ENCODE measurements at regions not wholly inside any gene's neighbourhood (a gene's known extent, or its start where the extent isn't known, plus 50 kb on each side); places are given as distances from the start of the nearest gene placed in this dataset.

GRCh38 chr4:43782391-43782790, 666.2 kb downstream of the KCTD8 start:
- no peak for DNase-seq (ENCODE audit: low spot score)

GRCh38 chr4:43816116-43816515, 632.5 kb downstream of the KCTD8 start:
- no peak for DNase-seq (ENCODE audit: low spot score)

DNA sequence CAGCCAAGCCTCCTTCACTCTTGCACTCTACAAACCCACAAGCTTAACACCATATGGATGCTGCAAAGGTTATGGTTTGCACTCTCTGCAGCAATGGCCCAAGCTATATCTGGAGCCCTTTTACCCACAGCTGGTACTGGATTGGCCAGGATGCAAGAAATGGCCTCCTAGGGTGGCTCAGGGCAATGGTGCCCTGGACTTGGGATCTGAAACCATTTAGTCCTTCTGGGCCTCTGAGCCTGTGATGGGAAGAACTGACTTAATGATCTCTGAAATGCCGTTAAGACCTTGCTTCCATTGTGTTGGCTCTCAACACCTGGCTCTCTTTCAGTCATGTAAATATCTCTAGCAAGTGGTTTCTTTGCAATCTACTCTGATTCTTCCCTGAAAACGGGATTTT, 626.0 kb downstream of the KCTD8 start:
- no peak for DNase-seq (ENCODE audit: low spot score)

GRCh38 chr4:43835869-43836268, 612.7 kb downstream of the KCTD8 start:
- DNase-seq (ENCODE audit: low spot score), result no peak

- peak; percentile 52 for DNase-seq (ENCODE audit: low spot score)
Measured at GRCh38 chr4:43837171-43837570, 611.4 kb downstream of the KCTD8 start.

DNA sequence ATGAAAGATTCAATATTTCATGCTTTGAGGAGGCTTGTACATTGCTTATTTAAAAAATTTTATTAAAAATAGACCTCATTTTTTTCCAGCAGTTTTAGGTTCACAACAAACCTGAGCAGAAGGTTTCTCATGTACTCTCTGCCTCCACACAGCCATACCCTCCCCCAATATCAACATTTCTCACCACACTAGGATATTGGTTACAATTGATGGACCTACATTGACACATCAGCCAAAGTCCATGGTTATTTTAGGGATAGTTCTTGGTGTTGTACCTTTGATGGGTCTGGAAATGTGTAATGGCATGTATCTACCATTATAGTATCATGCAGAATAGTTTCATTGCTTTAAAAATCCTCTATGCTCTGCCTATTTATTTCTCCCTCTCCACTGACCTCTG, 611.0 kb downstream of the KCTD8 start:
- DNase-seq (ENCODE audit: low spot score), result no peak

DNA sequence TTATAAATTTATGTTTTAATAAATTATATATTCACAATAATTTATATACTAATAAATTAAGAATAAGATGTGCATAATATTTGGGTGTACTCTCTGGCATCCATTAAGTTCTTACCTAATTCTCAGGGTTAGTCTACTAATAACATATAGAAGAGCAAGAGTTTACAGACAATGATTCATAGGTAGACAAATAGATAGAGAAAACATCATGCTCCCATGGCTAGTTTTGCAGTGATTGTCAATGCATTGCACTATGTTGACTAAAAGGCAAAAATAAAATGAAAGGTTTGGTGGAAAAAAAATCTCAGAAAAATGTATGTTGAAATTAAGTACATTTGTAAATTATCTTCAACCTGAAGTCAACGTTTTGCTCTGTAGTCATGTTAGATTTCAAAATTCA, 606.0 kb downstream of the KCTD8 start:
- DNase-seq (ENCODE audit: low spot score), result no peak

DNA sequence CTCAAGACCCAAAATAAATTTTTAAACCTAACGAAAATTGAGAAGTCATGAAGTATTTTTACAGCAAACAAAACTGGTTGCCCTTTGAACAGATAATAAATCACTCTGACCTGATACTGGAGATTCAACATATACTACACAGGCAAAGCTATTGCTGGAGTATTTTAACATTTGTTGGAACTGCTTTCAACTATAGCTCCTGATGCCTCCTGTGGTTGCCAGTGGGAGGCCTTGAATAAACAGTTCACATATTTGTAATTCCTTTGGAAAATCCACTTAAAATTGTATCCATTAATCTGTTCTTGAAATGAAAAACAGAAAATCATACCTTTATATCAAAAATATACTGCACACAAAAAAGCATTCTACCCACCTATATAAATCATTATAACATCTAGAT, 605.1 kb downstream of the KCTD8 start:
- DNase-seq (ENCODE audit: low spot score), result peak; percentile 2

- DNase-seq (ENCODE audit: low spot score), result no peak
Measured at GRCh38 chr4:43846111-43846587, 602.5 kb downstream of the KCTD8 start.

GRCh38 chr4:43853565-43854264, 594.9 kb downstream of the KCTD8 start:
- DNase-seq (ENCODE audit: low spot score), result no peak

DNA sequence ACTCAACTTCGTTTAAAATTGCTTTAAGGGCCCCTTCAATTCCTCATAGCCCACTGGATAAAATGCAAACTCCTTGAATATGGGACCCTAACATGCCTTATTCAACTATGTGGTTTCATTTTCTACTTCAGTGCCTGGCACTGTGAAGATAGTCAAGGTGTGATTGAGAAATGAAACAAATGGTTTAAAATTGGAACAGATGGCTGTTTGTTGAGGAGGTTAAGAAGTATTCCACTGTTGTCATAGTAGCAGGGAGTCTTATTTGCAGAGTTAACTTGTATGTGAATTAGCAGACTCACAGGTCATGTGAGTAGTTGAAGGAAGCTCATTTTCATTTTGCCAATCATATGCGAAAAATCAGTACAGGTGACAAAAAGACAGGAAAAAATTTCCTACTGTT, 593.3 kb downstream of the KCTD8 start:
- DNase-seq (ENCODE audit: low spot score), result no peak

DNA sequence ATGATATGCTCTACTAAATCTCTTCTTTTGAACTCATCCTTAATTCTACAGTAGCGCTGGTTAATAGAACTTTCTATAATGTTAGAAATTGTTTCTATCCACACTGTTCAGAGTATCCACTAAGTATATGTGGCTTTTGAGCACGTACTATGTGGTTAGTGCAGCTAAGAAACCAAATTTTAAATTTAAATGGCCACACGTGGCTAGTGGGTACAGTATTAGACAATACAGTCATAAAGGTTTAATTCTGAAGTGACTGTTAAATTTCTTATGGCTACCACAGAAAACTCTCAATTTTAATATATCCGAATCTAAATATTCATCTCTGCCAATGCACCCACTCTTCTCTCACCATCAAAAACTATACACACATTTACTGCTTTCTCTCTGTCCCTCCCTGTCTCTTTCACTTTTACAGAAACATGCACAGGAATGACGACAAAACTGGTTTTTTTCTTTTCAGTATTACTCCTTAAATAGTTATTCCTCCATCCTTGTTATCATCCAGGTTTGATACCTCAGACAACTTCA, 583.9 kb downstream of the KCTD8 start:
- DNase-seq (ENCODE audit: low spot score), result no peak

DNA sequence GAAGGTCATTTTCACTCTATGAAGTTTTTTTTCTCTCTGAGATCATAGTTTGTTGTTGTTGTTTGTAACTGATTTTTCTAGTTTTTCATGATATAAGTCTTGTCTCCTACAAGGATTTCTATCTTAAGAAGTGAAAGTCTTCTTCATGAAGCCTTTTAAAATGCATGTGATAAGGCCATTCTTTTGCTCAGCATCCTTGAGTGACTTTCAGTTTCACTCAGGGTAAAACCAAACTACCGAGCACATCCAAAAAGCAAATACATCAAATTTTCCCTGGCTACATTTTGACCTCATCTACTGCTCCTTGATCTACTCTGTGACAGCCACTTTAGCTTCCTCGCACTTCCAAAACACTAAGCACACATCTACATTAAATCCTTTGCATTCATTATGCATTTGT, 580.7 kb downstream of the KCTD8 start:
- DNase-seq (ENCODE audit: low spot score), result no peak

- DNase-seq (ENCODE audit: low spot score), result no peak
Measured at GRCh38 chr4:43875655-43876054, 573.0 kb downstream of the KCTD8 start.

- DNase-seq (ENCODE audit: low spot score), result no peak
Measured at GRCh38 chr4:43882470-43882869, 566.1 kb downstream of the KCTD8 start.

DNA sequence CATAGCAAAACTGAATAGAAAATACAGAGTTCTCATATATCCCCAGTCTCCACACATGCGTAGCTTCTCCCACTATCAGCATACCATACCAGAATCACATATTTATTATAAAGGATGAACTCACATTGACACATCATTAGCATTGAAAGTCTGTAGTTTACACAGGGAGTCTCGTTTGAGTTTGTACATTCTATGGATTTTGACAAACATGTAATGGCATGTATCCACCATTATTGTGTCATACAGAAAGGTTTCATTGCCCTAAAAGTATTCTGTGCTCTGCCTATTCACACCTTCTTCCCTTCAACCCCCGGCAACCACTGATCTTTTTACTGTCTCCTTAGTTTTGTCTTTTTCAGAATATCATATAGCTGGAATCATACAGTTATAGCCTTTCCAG, 562.4 kb downstream of the KCTD8 start:
- DNase-seq (ENCODE audit: low spot score), result no peak

DNA sequence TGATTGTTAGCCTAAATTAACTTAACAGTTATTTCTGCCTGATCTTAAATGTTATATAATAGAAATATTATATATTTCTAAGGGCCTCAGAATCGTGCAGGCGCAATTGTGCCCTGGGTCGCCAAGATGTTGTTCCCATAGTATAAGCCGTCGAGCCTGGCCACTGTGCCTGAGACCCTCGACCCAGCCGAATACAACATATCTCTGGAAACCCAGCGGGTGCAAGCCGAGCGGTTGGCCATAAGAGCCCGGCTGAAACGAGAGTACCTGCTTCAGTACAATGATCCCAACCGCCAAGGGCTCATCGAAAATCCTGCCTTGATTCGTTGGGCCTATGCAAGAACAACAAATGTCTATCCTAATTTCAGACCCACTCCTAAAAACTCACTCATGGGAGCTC, 549.8 kb downstream of the KCTD8 start:
- DNase-seq (ENCODE audit: low spot score), result no peak

DNA sequence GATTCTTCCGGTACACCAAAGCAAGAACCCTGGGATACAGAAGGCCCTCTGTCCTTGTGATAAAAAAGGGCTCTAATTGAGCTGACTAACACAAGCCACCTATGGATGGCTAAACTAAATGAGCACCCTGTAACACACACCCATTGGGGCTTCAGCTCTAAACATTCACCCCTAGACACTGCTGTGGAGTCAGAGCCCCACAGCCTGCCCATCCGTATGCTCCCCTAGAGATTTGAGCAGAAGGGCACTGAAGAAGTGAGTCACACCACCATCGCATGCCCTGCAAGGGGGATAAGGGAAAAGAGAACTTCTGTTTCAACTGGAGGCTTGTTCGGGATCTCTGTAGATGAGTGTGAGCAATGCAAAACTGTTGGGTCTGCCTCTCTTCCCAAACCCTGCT, 545.2 kb downstream of the KCTD8 start:
- DNase-seq (ENCODE audit: low spot score), result no peak

DNA sequence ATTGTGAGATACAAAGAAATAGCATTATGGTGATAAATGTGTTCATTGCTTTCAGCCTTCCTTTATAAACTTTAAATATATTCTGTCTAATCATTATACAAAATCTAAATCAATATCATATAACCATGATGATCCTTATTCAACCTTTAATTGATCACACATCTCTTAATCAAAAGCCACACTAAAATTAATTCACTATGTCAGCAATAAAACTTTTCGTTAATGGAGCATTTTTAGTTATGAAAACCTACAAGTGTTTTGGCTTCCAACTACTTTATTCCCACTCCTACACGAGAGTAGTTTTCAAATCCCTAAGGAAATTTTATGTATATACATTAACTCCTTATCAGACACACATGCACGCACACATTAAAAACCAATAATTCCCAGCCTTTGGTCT, 530.2 kb downstream of the KCTD8 start:
- no peak for DNase-seq (ENCODE audit: low spot score)

GRCh38 chr4:43932448-43932847, 516.2 kb downstream of the KCTD8 start:
- no peak for DNase-seq (ENCODE audit: low spot score)

DNA sequence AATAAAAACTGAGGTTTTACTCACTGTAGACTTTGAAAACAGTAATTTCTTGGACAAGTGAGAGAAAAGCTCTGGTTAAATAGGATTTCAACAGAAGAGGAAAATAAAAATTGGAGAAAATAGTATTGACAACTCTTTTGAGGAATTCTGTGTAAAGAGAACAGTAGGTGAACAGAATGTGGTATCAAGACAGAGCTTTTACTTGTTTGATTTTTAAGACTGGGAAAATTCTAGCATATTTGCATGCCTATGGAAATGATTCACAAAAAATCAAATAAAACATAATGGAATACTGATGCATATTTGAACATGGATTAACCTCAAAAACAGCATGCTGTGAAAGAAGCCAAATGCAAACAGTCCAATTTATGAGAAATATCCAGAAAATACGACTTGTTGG, 504.6 kb downstream of the KCTD8 start:
- DNase-seq (ENCODE audit: low spot score), result no peak

DNA sequence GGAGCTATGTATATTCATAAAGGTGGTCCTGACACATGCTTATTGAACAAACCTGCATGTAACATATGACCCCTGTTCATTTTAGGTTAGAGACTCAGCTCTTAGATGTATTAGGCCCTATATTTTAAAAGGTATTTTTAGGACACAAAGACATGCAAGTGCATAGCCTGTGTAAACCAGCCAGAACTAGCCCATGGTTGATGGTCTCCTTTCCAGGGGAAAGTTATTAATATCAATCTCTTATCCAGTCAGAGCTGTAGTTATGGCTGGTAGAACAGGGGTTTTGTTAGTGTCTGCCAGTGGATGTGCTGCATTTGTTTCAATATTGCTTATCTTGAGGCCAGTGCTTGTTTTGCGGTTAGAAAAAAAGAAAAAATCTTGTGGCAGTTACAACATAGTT, 488.6 kb downstream of the KCTD8 start:
- no peak for DNase-seq (ENCODE audit: low spot score)

DNA sequence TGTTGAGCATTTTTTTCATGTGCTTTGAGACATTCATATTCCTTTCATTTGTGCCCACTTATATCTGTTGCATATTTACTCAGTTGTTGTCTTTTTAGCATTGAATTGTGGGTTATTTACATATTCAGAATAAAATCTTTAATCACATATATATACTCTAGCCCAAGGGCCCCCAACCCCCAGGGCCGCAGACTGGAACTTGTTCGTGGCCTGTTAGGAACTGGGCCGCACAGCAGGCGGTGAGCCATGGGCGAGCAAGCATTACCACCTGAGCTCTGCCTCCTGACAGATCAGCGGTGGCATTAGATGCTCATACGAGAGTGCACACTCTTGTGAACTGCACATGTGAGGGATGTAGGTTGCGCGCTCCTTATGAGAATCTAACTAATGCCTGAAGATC, 480.6 kb downstream of the KCTD8 start:
- no peak for DNase-seq (ENCODE audit: low spot score)

DNA sequence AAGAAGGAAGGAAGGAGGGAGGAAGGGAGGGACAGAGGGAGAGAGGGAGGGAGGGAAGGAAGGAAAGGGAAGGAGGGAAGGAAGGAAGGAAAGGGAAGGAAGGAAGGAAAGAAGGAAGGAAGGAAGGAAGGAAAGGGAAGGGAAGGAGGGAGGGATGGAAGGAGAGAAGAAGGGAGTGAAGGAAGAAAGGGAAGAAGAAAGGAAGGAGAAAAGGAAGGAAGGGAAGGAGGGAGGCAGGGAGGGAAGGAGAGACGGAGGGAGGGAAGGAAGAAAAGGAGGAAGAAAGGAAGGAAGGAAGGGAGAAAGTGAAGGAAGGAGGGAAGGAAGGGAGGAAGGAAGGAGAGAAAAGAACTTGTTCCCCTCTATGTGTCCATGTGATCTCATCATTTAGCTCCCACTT, 465.0 kb downstream of the KCTD8 start:
- DNase-seq (ENCODE audit: low spot score), result no peak

Measured in kidney tubule cell (primary cell).